Calu3 (cell line): ENCODE measurements at regions not wholly inside any gene's neighbourhood (a gene's known extent, or its start where the extent isn't known, plus 50 kb on each side); places are given as distances from the start of the nearest gene placed in this dataset.

Experiments
- BruUV-seq: library from RNA; stranded (reverse); fragments of 400-500 nt; replicated peaks from 2 replicates; lab custom pipeline; 2021; lab: Mats Ljungman, UMichigan
- CTCF ChIA-PET: fragments of 300-600 bp; sonication (Branson Sonifier 250); formaldehyde crosslinking; loops from one replicate; lab custom pipeline; 2022; ENCODE audit warnings: antibody characterized with exemption; lab: Charles Lee
- DNase-seq: peaks from one replicate; pipeline ENCODE4 v3.0.0; 2022
- H3K27ac Mint-ChIP-seq: one replicate; pipeline ENCODE4 v1.8.0; 2022; ENCODE audit warnings: mixed read lengths; ENCODE audit not compliant: unreplicated experiment
- H3K27me3 Mint-ChIP-seq: one replicate; pipeline ENCODE4 v1.8.0; 2022; ENCODE audit warnings: mixed read lengths; ENCODE audit not compliant: unreplicated experiment
- H3K36me3 Mint-ChIP-seq: one replicate; pipeline ENCODE4 v1.8.0; 2022; ENCODE audit warnings: mild to moderate bottlenecking, moderate library complexity, mixed read lengths; ENCODE audit not compliant: insufficient read depth, unreplicated experiment
- H3K4me1 Mint-ChIP-seq: one replicate; pipeline ENCODE4 v1.8.0; 2022; ENCODE audit warnings: mild to moderate bottlenecking, low read depth, mixed read lengths; ENCODE audit not compliant: unreplicated experiment
- H3K4me3 Mint-ChIP-seq: one replicate; pipeline ENCODE4 v1.8.0; 2022; ENCODE audit warnings: mild to moderate bottlenecking, low read depth, moderate library complexity, mixed read lengths; ENCODE audit not compliant: unreplicated experiment
- H3K9me3 Mint-ChIP-seq: one replicate; pipeline ENCODE4 v1.8.0; 2022; ENCODE audit warnings: low read depth, mixed read lengths; ENCODE audit not compliant: unreplicated experiment
- intact Hi-C: fragments of 100-400 bp; cut with micrococcal nuclease; formaldehyde crosslinking; loops from one replicate; pipeline ENCODE4 v1.10.0; 2022; ENCODE audit not compliant: unreplicated experiment
- TF ChIP-seq, protein P1 (sequence below): fragments of 200-600 bp; IDR thresholded peaks from one replicate; pipeline ENCODE4 v1.8.0; 2022; ENCODE audit warnings: antibody characterized with exemption; ENCODE audit not compliant: unreplicated experiment

DNA sequence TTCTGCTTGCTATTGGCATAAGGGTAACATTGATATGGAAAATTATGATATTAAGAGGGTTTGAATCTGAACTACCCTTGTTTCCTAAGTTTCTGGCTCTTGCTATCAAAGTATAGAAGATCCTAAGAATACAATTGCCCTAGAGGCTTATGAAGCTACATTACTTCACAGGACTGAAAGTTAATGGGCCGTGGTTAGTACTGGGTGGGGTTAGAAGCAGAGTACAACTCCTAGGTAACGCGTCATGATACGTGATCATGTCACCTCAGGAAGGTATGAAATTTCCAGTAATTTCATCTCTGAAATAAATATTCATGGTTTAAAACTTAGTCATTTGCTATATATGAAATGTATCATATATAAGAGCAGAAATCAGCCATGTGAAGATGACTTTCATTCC, 743.8 kb upstream of the NEGR1 start:
- intact Hi-C loops: no loop called here
- H3K36me3 Mint-ChIP-seq: no peaks in the 10 kb centered on the region
- BruUV-seq: no TSS peak
- no peak overlapping the region for H3K27ac Mint-ChIP-seq
- no peaks in the 10 kb centered on the region for H3K4me1 Mint-ChIP-seq
- H3K9me3 Mint-ChIP-seq: peaks cover 4% of the 10 kb centered on the region
- no peak for DNase-seq
- CTCF ChIA-PET: no interaction called here
- TF ChIP-seq, protein P1, sequence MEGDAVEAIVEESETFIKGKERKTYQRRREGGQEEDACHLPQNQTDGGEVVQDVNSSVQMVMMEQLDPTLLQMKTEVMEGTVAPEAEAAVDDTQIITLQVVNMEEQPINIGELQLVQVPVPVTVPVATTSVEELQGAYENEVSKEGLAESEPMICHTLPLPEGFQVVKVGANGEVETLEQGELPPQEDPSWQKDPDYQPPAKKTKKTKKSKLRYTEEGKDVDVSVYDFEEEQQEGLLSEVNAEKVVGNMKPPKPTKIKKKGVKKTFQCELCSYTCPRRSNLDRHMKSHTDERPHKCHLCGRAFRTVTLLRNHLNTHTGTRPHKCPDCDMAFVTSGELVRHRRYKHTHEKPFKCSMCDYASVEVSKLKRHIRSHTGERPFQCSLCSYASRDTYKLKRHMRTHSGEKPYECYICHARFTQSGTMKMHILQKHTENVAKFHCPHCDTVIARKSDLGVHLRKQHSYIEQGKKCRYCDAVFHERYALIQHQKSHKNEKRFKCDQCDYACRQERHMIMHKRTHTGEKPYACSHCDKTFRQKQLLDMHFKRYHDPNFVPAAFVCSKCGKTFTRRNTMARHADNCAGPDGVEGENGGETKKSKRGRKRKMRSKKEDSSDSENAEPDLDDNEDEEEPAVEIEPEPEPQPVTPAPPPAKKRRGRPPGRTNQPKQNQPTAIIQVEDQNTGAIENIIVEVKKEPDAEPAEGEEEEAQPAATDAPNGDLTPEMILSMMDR: no peak
- no peaks in the 10 kb centered on the region for H3K27me3 Mint-ChIP-seq
- H3K4me3 Mint-ChIP-seq: no peak overlapping the region

DNA sequence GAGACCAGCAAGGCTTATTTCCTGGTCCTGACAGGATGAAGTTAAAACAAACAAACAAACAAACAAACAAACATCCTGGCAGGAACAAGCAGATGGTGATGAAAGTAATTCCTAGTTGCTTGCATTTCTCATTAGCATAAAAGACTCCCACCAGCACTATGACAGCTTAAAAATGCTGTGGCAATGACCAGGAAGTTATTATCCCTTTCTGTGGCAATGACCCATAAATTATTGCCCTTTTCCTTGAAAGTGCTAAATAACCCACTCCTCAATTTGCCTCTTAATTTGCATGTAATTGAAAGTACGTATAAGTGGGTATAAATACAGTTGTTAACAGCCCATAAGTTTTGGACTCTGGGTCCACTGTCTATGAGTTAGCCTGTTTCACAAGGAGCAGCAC, 727.6 kb upstream of the NEGR1 start:
- Mint-ChIP-seq H3K27me3 (no peaks in the 10 kb centered on the region), H3K27ac (no peak overlapping the region), H3K4me3 (no peak overlapping the region), H3K36me3 (no peaks in the 10 kb centered on the region), H3K9me3 (peaks cover 20% of the 10 kb centered on the region), H3K4me1 (no peaks in the 10 kb centered on the region)
- TF ChIP-seq, protein P1: no peak
- CTCF ChIA-PET: no interaction called here
- BruUV-seq: no TSS peak
- intact Hi-C loops: no loop called here
- no peak for DNase-seq

DNA sequence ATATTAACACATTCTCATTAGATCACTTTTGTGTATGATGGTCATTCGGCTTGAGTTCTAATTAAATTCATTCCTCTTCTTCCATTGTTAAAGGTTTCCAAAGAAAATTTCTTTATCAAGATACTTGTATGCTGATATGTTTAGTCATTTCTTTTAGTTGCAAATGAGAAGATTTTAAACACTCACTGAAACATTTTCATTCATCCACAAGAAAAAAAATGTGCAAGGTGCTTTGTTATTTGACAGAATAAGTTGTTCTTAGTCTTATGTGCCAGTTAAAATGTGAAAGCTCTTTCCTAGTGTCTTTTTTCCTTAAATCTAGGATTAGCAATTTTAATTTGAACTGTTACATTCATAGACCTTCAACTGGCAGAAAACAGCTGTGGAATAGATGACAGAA, 727.0 kb upstream of the NEGR1 start:
- BruUV-seq: no TSS peak
- no peaks in the 10 kb centered on the region for H3K27me3 Mint-ChIP-seq
- DNase-seq: no peak
- peaks cover 20% of the 10 kb centered on the region for H3K9me3 Mint-ChIP-seq
- CTCF ChIA-PET: no interaction called here
- TF ChIP-seq, protein P1: no peak
- H3K4me1 Mint-ChIP-seq: no peaks in the 10 kb centered on the region
- no peaks in the 10 kb centered on the region for H3K36me3 Mint-ChIP-seq
- H3K4me3 Mint-ChIP-seq: no peak overlapping the region
- intact Hi-C loops: no loop called here
- no peak overlapping the region for H3K27ac Mint-ChIP-seq

DNA sequence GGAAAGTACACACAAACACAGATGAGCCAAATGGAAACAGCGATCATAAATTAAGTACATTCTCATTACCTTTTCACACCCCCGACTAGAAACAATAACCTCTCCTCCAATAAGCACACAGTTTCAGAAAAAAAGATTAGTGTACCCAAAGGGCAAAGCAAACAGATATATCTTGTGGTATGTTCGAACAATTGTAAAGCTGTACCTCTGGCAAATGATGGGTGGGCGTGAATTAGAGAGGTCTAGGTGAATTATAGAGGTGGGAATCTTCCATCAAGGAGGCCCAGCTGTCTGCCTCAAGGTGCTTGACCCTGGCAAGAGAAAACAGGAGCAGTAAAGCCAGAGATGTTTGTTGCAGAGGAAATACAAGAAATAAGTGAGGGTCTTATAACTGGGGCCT, 715.3 kb upstream of the NEGR1 start:
- TF ChIP-seq, protein P1: no peak
- no TSS peak for BruUV-seq
- Mint-ChIP-seq H3K36me3 (no peaks in the 10 kb centered on the region), H3K4me1 (no peaks in the 10 kb centered on the region), H3K27ac (no peak overlapping the region), H3K9me3 (peaks cover 9% of the 10 kb centered on the region), H3K4me3 (no peak overlapping the region), H3K27me3 (no peaks in the 10 kb centered on the region)
- intact Hi-C loops: no loop called here
- CTCF ChIA-PET: no interaction called here
- no peak for DNase-seq
